OCI-LY3 (cell line): ENCODE measurements at regions not wholly inside any gene's neighbourhood (a gene's known extent, or its start where the extent isn't known, plus 50 kb on each side); places are given as distances from the start of the nearest gene placed in this dataset.

ENCODE experiments used
- H2AFZ ChIP-seq: fragments of 200-600, 300-600 bp; shearing (Covaris generic); 2 replicates; pipeline ENCODE4 v1.6.0; 2014; ENCODE audit warnings: antibody characterized with exemption, low read depth, low read length
- H3K27ac ChIP-seq: fragments of 200-600, 300-600 bp; sonication (generic); 2 replicates; pipeline ENCODE4 v1.5.1; 2014; ENCODE audit warnings: mild to moderate bottlenecking, low read length, moderate library complexity, mixed read lengths
- H3K27me3 ChIP-seq: fragments of 200-600, 300-600 bp; sonication (generic); 2 replicates; pipeline ENCODE4 v1.6.1; 2014; ENCODE audit warnings: low read depth, low read length, mixed read lengths
- H3K36me3 ChIP-seq: fragments of 200-600, 300-600 bp; sonication (generic); replicated peaks from 2 replicates; pipeline ENCODE3; 2014; ENCODE audit warnings: low read depth, low read length, mixed read lengths
- H3K4me1 ChIP-seq: fragments of 300-600, 200-600 bp; sonication (generic); 2 replicates; pipeline ENCODE4 v1.6.1; 2014; ENCODE audit warnings: low read length, mixed read lengths
- H3K4me2 ChIP-seq: fragments of 200-600, 300-600 bp; sonication (generic); 2 replicates; pipeline ENCODE4 v1.6.1; 2014; ENCODE audit warnings: low read length, mixed read lengths
- H3K4me3 ChIP-seq: fragments of 300-600, 200-600 bp; sonication (generic); 2 replicates; pipeline ENCODE4 v1.5.1; 2014; ENCODE audit warnings: antibody characterized with exemption, mild to moderate bottlenecking, low read length, moderate library complexity
- H3K79me2 ChIP-seq: fragments of 300-600, 200-600 bp; shearing (Covaris generic); 2 replicates; pipeline ENCODE4 v1.6.1; 2014; ENCODE audit warnings: mild to moderate bottlenecking, low read length, mixed read lengths
- H3K9ac ChIP-seq: fragments of 300-600, 200-600 bp; shearing (Covaris generic); 2 replicates; pipeline ENCODE4 v1.6.0; 2014; ENCODE audit warnings: mild to moderate bottlenecking, low read length, moderate library complexity
- H3K9me3 ChIP-seq: fragments of 200-600, 300-600 bp; shearing (Covaris generic); 2 replicates; pipeline ENCODE4 v1.6.1; 2014; ENCODE audit warnings: low read length, mixed read lengths; ENCODE audit not compliant: insufficient read depth
- H4K20me1 ChIP-seq: fragments of 200-600, 300-600 bp; sonication (generic); 2 replicates; pipeline ENCODE4 v1.6.1; 2016; ENCODE audit warnings: low read length, mixed read lengths; ENCODE audit not compliant: insufficient read depth
- EZH2phosphoT487 ChIP-seq: fragments of 200-600 bp; shearing (Covaris generic); IDR thresholded peaks from 2 replicates; pipeline ENCODE4 v1.6.1; 2018; ENCODE audit warnings: antibody characterized with exemption, mixed run types, low read depth
- TF ChIP-seq, protein P1 (sequence below): fragments of 200-600, 300-600 bp; sonication (generic); IDR thresholded peaks from 2 replicates; pipeline ENCODE4 v1.5.1; 2014; ENCODE audit warnings: antibody characterized with exemption, low read length, low read depth

DNA sequence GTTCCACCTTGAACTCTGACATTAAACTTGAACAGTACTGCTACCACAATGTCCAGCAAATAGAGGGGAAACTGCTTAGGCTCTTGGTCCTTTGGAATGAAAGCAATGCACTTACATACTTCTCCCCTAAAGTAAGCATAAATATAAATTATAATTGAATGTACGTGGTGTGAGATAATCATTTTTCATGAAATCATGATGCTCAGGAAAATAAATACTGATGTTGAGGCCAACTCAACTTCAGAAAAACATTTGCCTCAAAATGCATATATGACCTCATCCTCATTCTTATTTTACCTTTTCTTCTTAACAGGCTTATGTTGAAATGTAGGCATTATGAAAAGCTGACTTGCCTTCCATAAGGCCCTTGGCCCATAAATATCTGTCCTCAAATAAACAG is 166.3 kb downstream of the KDR start:
- Histone ChIP-seq H3K36me3 (no peaks in the 10 kb centered on the region), H2AFZ (no peak overlapping the region), H3K4me1 (no peaks in the 10 kb centered on the region), H3K27me3 (no peaks in the 10 kb centered on the region), H3K79me2 (no peaks in the 10 kb centered on the region), H3K9ac (no peak overlapping the region), H3K27ac (no peak overlapping the region), H4K20me1 (no peaks in the 10 kb centered on the region), H3K4me3 (no peak overlapping the region), H3K9me3 (no peaks in the 10 kb centered on the region), H3K4me2 (no peak overlapping the region)
- no peak for TF ChIP-seq EZH2phosphoT487
- TF ChIP-seq, protein P1, sequence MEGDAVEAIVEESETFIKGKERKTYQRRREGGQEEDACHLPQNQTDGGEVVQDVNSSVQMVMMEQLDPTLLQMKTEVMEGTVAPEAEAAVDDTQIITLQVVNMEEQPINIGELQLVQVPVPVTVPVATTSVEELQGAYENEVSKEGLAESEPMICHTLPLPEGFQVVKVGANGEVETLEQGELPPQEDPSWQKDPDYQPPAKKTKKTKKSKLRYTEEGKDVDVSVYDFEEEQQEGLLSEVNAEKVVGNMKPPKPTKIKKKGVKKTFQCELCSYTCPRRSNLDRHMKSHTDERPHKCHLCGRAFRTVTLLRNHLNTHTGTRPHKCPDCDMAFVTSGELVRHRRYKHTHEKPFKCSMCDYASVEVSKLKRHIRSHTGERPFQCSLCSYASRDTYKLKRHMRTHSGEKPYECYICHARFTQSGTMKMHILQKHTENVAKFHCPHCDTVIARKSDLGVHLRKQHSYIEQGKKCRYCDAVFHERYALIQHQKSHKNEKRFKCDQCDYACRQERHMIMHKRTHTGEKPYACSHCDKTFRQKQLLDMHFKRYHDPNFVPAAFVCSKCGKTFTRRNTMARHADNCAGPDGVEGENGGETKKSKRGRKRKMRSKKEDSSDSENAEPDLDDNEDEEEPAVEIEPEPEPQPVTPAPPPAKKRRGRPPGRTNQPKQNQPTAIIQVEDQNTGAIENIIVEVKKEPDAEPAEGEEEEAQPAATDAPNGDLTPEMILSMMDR: no peak

DNA sequence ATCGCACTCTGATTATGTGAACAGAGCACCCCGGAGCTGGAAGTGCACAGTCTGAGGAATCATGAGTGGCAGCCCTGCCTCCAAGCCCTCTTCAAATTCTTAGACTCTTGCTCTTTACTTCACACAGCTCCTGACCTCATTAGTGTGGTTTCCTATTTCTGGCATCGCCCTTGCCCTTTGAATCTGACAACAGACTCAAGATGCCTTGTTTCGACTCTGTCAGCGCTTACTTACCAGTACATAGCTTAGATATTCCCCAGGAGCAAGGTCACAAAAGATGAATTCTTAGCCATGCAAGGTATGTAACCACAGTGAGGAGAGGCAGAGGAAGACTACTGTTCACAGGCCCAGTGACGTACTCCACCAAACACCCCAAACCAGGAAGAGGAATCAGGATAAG is 167.2 kb downstream of the KDR start:
- no peaks in the 10 kb centered on the region for H4K20me1 ChIP-seq

DNA sequence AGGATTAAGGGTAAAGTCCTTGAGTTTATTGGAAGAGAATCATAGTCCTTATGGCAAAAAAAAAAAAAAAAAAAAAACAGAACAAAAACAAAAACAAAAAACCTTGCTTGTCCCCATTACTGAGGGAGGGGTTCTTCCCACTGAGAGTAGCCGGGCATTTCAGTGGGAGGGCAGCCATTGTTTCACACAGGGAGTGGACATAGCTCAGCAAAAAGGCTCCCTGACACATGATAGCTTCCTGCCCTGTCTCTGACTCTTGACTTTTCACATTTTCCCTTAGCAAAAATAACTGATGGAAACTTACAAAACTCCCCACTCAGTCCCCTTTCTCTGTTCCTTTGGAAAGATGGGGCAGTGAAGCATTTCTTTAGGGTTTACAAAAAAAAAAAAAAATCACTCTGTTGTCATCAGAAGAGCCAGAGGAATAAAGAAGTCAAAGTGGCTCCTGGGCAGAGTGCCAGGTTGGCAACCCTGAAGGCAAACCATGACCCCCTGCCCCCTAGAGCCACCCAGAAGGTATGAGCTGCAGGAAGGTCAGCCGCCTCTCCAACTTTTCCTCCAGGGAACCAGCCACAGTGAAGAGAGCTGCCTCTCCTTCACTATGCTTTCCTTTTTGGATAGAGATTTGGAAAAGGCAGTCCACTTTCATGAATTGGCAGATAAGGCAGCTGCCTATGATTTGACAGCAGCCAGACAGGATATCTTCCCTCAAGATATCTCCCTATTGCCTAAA is 170.6 kb downstream of the KDR start:
- TF ChIP-seq, protein P1: no peak
- no peak for TF ChIP-seq EZH2phosphoT487

More for the DNA sequence above, 167.2 kb downstream of the KDR start:
- no peak overlapping the region for H3K9ac ChIP-seq
- no peaks in the 10 kb centered on the region for H3K4me1 ChIP-seq
- no peaks in the 10 kb centered on the region for H3K79me2 ChIP-seq
- H2AFZ ChIP-seq: no peak overlapping the region
- no peaks in the 10 kb centered on the region for H3K9me3 ChIP-seq
- H3K4me2 ChIP-seq: no peak overlapping the region
- TF ChIP-seq EZH2phosphoT487: no peak
- TF ChIP-seq, protein P1: no peak
- no peak overlapping the region for H3K27ac ChIP-seq
- no peaks in the 10 kb centered on the region for H3K36me3 ChIP-seq
- no peaks in the 10 kb centered on the region for H3K27me3 ChIP-seq
- no peak overlapping the region for H3K4me3 ChIP-seq

DNA sequence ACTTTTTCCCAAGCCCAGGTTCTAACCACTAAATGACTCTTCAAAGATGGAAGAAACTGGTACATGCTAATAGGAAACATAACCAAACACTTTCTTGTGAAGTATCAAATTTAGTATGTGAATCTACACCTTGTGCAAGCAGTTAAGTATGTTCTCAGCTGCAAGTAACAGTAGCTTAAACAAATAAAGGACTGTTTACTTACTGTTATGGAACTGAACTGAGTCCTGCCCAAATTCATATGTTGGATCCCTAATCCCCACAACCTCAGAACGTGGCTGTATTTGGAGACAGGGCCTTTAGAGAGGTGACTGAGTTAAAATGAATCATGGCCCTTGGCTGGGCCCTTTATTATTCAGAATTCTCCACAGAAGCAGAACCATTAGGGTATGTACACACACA is 178.7 kb downstream of the KDR start:
- H3K27me3 ChIP-seq: no peaks in the 10 kb centered on the region
- no peaks in the 10 kb centered on the region for H4K20me1 ChIP-seq
- no peak overlapping the region for H3K4me3 ChIP-seq
- H3K4me2 ChIP-seq: no peak overlapping the region
- TF ChIP-seq, protein P1: no peak
- TF ChIP-seq EZH2phosphoT487: no peak
- no peak overlapping the region for H2AFZ ChIP-seq
- no peaks in the 10 kb centered on the region for H3K4me1 ChIP-seq
- no peaks in the 10 kb centered on the region for H3K36me3 ChIP-seq
- no peaks in the 10 kb centered on the region for H3K79me2 ChIP-seq
- no peaks in the 10 kb centered on the region for H3K9me3 ChIP-seq
- no peak overlapping the region for H3K27ac ChIP-seq
- no peak overlapping the region for H3K9ac ChIP-seq

More for the DNA sequence above, 170.6 kb downstream of the KDR start:
- Histone ChIP-seq H3K4me1 (no peaks in the 10 kb centered on the region), H3K36me3 (no peaks in the 10 kb centered on the region), H3K27me3 (no peaks in the 10 kb centered on the region), H2AFZ (no peak overlapping the region), H3K27ac (no peak overlapping the region), H3K4me3 (no peak overlapping the region), H3K4me2 (no peak overlapping the region), H3K9ac (no peak overlapping the region), H3K9me3 (no peaks in the 10 kb centered on the region), H4K20me1 (no peaks in the 10 kb centered on the region), H3K79me2 (no peaks in the 10 kb centered on the region)
